OCI-LY3 (cell line): ENCODE measurements at regions not wholly inside any gene's neighbourhood (a gene's known extent, or its start where the extent isn't known, plus 50 kb on each side); places are given as distances from the start of the nearest gene placed in this dataset.

Source experiments
- CTCF ChIP-seq: fragments of 200-600, 300-600 bp; sonication (generic); IDR thresholded peaks from 2 replicates; pipeline ENCODE4 v1.5.1; 2014; ENCODE audit warnings: antibody characterized with exemption, low read length, low read depth
- EZH2phosphoT487 ChIP-seq: fragments of 200-600 bp; shearing (Covaris generic); IDR thresholded peaks from 2 replicates; pipeline ENCODE4 v1.6.1; 2018; ENCODE audit warnings: antibody characterized with exemption, mixed run types, low read depth

DNA sequence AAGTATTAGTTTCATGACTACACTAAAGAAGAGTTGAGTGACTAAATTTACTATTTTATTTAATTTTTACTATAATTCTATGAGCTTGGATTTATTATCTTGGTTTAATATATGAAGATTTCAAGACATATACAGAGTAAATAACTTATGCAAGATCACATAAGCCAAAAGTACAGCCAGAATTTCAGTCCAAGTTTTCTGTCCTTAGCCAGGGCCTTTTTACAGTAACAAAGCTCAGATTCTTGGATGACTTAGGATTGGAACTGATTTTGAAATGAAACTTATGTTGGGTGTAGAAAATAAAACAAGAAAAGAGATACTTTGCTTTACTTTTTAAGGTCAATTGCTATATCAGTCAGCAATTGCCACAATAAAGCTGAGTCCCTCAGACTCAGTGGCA lies 170.3 kb downstream of the MARCHF11 start:
- TF ChIP-seq CTCF (no peak), EZH2phosphoT487 (no peak)
